SH-SY5Y (cell line): ENCODE measurements at regions not wholly inside any gene's neighbourhood (a gene's known extent, or its start where the extent isn't known, plus 50 kb on each side); places are given as distances from the start of the nearest gene placed in this dataset.

Source experiments
- GATA2 ChIP-seq: IDR thresholded peaks from 2 replicates; pipeline ENCODE4 v1.6.1; 2011; ENCODE audit warnings: mild to moderate bottlenecking, low read depth, low read length
- GATA3 ChIP-seq: IDR thresholded peaks from 2 replicates; pipeline ENCODE4 v1.6.1; 2011; ENCODE audit warnings: low read depth, mild to moderate bottlenecking, low read length, moderate library complexity

GRCh38 chr17:71269201-71269600 is 851.6 kb upstream of the SOX9 start:
- no peak for TF ChIP-seq GATA2
- TF ChIP-seq GATA3: no peak
